ENCODE measurements at regions not wholly inside any gene's neighbourhood (a gene's known extent, or its start where the extent isn't known, plus 50 kb on each side); places are given as distances from the start of the nearest gene placed in this dataset.

DNA sequence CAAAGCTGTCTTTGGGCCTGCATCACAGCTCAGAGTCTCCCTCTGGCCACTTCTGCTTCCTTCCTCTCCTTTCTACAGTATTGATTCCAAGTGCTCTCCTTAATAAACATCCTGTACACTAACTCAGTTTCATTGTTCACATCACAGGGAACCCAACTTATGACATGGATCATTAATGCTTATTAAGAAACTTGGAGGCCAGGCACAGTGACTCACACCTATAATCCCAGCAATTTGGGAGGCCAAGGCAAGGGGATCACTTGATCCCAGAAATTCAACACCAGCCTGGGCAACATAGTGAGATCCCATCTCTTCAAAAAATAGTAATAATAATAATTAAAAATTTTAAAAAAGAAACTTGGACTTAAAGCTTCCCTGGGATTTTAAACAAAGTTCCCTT, 89.2 kb upstream of the EFHC2 start:
- no peak for DNase-seq
- H3K4me1 ChIP-seq = no peaks in the 10 kb centered on the region
- TF ChIP-seq, protein P1, sequence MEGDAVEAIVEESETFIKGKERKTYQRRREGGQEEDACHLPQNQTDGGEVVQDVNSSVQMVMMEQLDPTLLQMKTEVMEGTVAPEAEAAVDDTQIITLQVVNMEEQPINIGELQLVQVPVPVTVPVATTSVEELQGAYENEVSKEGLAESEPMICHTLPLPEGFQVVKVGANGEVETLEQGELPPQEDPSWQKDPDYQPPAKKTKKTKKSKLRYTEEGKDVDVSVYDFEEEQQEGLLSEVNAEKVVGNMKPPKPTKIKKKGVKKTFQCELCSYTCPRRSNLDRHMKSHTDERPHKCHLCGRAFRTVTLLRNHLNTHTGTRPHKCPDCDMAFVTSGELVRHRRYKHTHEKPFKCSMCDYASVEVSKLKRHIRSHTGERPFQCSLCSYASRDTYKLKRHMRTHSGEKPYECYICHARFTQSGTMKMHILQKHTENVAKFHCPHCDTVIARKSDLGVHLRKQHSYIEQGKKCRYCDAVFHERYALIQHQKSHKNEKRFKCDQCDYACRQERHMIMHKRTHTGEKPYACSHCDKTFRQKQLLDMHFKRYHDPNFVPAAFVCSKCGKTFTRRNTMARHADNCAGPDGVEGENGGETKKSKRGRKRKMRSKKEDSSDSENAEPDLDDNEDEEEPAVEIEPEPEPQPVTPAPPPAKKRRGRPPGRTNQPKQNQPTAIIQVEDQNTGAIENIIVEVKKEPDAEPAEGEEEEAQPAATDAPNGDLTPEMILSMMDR (IDR thresholded peaks at IDR 0.05) = no peak
- TF ChIP-seq POLR2A (IDR thresholded peaks at IDR 0.05) = no peak

DNA sequence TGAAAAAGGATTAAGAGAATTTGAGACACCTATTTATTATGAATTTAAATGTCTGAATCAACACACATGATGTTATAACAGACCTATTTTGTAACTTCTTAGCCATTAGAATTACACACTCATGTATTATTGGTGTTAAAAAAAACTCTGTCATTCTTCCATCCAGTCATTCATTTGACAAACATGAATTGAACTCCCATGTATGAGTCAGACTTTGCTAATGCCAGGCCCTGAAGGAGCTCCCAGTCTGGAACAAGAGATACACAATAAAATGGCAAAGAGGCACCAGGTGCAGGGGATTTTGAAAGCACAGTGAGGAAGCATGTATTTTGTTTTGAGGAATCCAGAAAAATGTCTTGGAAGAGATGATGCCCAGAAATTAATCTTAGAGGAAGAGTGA, 87.7 kb upstream of the EFHC2 start:
- H3K36me3 ChIP-seq = no peaks in the 10 kb centered on the region
- ATAC-seq = peak in 1 of 4 donors; percentile 55
- intact Hi-C loops (cut with DNase I) = no loop called here
- H3K4me1 ChIP-seq = no peaks in the 10 kb centered on the region
- H3K27me3 ChIP-seq = no peaks in the 10 kb centered on the region
- no peak overlapping the region for H3K27ac ChIP-seq
- DNase-seq = no peak
- no peak for TF ChIP-seq POLR2A (IDR thresholded peaks at IDR 0.05)
- TF ChIP-seq, protein P1 (IDR thresholded peaks at IDR 0.05) = no peak
- no peak overlapping the region for H3K4me3 ChIP-seq
- no peaks in the 10 kb centered on the region for H3K9me3 ChIP-seq

More for the DNA sequence above, 89.2 kb upstream of the EFHC2 start:
- no peaks in the 10 kb centered on the region for H3K27me3 ChIP-seq
- H3K27ac ChIP-seq = no peak overlapping the region
- no peaks in the 10 kb centered on the region for H3K36me3 ChIP-seq
- no peak for ATAC-seq
- no peak overlapping the region for H3K4me3 ChIP-seq
- H3K9me3 ChIP-seq = no peaks in the 10 kb centered on the region
- intact Hi-C loops (cut with DNase I) = no loop called here

DNA sequence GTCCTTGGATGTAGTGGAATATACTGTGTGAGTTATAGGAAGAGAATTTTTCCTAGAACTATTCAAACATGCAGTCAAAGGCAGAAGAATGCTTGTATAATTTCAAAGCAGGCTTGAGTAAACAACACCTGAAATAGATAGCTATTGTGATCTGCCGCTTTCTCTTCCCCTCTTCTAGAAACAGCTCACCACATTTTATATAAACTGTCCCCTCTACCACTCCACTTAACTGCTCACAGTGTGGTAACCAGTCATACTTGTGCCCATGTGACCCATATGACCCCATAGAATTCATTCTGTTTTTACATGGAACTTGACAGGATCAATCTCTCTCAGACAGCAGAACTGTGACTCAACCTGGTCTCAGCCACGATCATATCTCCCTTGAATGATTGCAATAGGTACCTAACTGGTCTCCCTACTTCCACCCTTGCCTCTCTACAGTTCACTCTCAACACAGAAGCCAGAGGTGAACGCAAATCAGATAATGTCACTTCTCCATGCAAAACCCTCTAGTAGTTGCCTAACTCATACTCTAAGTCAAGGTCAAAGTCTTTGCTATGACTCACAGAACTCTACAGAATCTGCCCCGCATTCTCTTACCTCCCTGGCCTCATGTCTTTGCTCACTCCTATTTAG, 85.6 kb upstream of the EFHC2 start:
- no peak overlapping the region for H3K4me3 ChIP-seq
- no peak overlapping the region for H3K27ac ChIP-seq
- peak; percentile 79 to 94 (median 89) for ATAC-seq
- no peaks in the 10 kb centered on the region for H3K9me3 ChIP-seq
- no peak for DNase-seq
- TF ChIP-seq, protein P1 (IDR thresholded peaks at IDR 0.05) = no peak
- TF ChIP-seq POLR2A (IDR thresholded peaks at IDR 0.05) = no peak
- intact Hi-C loops (cut with DNase I) = no loop called here
- no peaks in the 10 kb centered on the region for H3K4me1 ChIP-seq
- no peaks in the 10 kb centered on the region for H3K36me3 ChIP-seq
- WGBS (ENCODE audit: insufficient coverage, low coverage, low lambda C conversion rate, missing lambda C conversion rate) = 35% methylated on average over 4 of the region's 4 CpGs
- no peaks in the 10 kb centered on the region for H3K27me3 ChIP-seq

DNA sequence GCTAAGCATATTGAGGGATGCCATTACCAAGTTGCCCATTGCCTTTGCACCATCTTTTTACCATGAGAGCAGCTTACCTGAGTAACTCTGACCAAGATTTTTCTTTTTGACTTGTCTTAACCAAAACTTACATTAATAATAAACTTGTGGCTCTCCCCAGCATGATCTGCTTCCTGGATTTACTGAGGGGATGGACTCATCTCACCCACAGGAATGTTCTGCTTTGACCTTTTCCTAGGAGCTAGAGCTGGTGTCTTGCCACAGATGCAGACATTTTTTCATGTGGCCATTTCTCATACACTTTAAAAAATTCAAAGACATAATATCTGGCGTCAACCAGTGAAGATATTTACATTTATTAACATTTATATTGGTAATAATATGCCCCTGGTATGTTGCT, 79.2 kb upstream of the EFHC2 start:
- DNase-seq = no peak
- H3K36me3 ChIP-seq = no peaks in the 10 kb centered on the region
- H3K27me3 ChIP-seq = no peaks in the 10 kb centered on the region
- no peaks in the 10 kb centered on the region for H3K9me3 ChIP-seq
- no peak for ATAC-seq
- 25% methylated on average over 1 of the region's 1 CpG for WGBS (ENCODE audit: insufficient coverage, low coverage, low lambda C conversion rate, missing lambda C conversion rate)
- no peak overlapping the region for H3K4me3 ChIP-seq
- H3K27ac ChIP-seq = no peak overlapping the region
- intact Hi-C loops (cut with DNase I) = no loop called here
- H3K4me1 ChIP-seq = no peaks in the 10 kb centered on the region
- TF ChIP-seq POLR2A (IDR thresholded peaks at IDR 0.05) = no peak

DNA sequence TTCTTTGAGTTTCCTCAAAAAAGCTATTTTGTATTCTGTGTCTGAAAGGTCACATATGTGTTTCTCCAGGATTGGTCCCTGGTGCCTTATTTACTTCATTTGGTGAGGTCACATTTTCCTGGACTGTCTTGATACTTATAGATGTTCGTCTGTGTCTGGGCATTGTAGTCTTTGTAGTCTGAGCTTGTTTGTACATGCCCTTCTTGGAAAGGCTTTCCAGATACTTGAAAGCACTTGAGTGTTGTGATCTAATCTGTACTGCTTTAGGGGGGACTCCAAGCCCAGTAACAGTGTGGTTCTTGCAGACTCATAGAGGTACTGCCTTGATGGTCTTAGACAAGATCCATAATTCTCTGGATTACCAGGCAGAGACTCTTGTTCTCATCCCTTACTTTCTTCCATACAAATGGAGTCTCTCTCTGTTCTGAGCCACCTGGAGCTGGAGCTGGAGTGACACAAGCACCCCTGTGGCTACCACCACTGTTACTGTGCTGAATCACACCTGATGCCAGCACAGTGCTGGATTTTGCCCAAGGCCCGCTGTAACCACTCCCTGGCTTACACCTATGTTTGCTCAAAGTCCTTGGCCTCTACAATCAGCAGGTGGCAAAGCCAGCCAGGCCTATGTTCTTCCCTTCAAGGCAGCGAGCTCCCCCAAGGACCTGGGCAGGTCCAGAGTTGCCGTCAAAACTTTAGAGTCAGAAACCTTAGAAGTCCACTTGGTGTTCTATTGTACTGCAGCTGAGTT, 72.3 kb upstream of the EFHC2 start:
- WGBS (ENCODE audit: insufficient coverage, low coverage, low lambda C conversion rate, missing lambda C conversion rate) = 50% methylated on average over 1 of the region's 4 CpGs
- no peaks in the 10 kb centered on the region for H3K4me1 ChIP-seq
- no peak for TF ChIP-seq POLR2A (IDR thresholded peaks at IDR 0.05)
- TF ChIP-seq, protein P1 (IDR thresholded peaks at IDR 0.05) = no peak
- H3K4me3 ChIP-seq = no peak overlapping the region
- H3K9me3 ChIP-seq = no peaks in the 10 kb centered on the region
- no peaks in the 10 kb centered on the region for H3K36me3 ChIP-seq
- ATAC-seq = peak in 3 of 4 donors; percentile 63 to 73 (median 72)
- no peaks in the 10 kb centered on the region for H3K27me3 ChIP-seq
- intact Hi-C loops (cut with DNase I) = no loop called here
- DNase-seq = peak; percentile 33 to 53 (median 43)
- H3K27ac ChIP-seq = no peak overlapping the region

All from right lobe of liver (tissue), 6 donors.